Astrocyte of the cerebellum (primary cell): ENCODE measurements at regions not wholly inside any gene's neighbourhood (a gene's known extent, or its start where the extent isn't known, plus 50 kb on each side); places are given as distances from the start of the nearest gene placed in this dataset.
A peak's percentile ranks its signal among the peaks of the same experiment; 100 is the strongest.
"Not testable (repeated sequence)": the region's sequence is repeated elsewhere in the genome, so short reads cannot be mapped to it uniquely, and the experiment has no call there.

Experiments used
- DNase-seq: peaks from one replicate; pipeline ENCODE4 v3.0.0-alpha.2; 2011; ENCODE audit warnings: low read depth
- H3K4me3 ChIP-seq: 2 replicates; pipeline ENCODE4 v1.5.1; 2011; ENCODE audit warnings: mild to moderate bottlenecking, low read depth, low read length, moderate library complexity
- CTCF ChIP-seq: IDR thresholded peaks from 2 replicates; pipeline ENCODE4 v1.5.1; 2012; ENCODE audit warnings: low read length, low read depth, moderate library complexity, mild to moderate bottlenecking; ENCODE audit errors: missing control alignments
- in situ Hi-C: cut with HindIII; loops from 2 replicates; pipeline ENCODE4 v1.10.0; 2017; ENCODE audit warnings: low sequenced_read_pairs

- no peak for DNase-seq
- no peak for TF ChIP-seq CTCF
- no peak overlapping the region for H3K4me3 ChIP-seq
- in situ Hi-C loops = no loop called here
Observed at GRCh38 chr2:159880729-159881128, 82.7 kb upstream of the CD302 start.

GRCh38 chr2:159879051-159879604, 81.1 kb upstream of the CD302 start:
- in situ Hi-C loops = no loop called here
- no peak overlapping the region for H3K4me3 ChIP-seq
- TF ChIP-seq CTCF = no peak
- DNase-seq = peak; percentile 26

- in situ Hi-C loops = no loop called here
- no peak for DNase-seq
- no peak overlapping the region for H3K4me3 ChIP-seq
- TF ChIP-seq CTCF = no peak
Observed at GRCh38 chr2:159875083-159875482, 77.1 kb upstream of the CD302 start.

DNA sequence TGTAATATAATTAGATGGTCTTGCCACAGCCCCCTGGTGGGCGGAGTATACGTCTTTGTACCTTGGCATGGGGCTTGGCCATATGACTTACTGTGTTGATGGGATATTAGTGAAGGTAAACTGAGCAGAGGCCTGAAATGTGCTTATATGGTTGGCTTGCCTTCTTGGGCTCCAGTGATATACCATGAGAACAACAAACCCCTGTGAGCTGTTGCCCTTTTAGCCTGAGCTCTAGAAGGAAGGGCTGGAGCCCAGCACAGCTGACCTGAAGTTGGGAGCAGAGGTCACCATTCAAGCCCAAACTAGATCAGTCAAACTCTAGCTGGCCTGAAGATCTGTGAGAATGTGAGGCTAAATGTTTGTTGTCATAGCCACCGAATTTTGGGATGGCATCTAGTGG, 75.2 kb upstream of the CD302 start:
- no peak for TF ChIP-seq CTCF
- DNase-seq = no peak
- in situ Hi-C loops = no loop called here
- no peak overlapping the region for H3K4me3 ChIP-seq

GRCh38 chr2:159872353-159872752, 74.3 kb upstream of the CD302 start:
- H3K4me3 ChIP-seq = no peak overlapping the region
- TF ChIP-seq CTCF = no peak
- in situ Hi-C loops = no loop called here
- no peak for DNase-seq

GRCh38 chr2:159868598-159869159, 70.7 kb upstream of the CD302 start:
- in situ Hi-C loops, DNase-seq, H3K4me3 ChIP-seq: not testable (repeated sequence)

- in situ Hi-C loops = no loop called here
- H3K4me3 ChIP-seq = no peak overlapping the region
- TF ChIP-seq CTCF = no peak
- no peak for DNase-seq
Observed at GRCh38 chr2:159867567-159868361, 69.8 kb upstream of the CD302 start.
